SU-DHL-6 (cell line): ENCODE measurements at regions not wholly inside any gene's neighbourhood (a gene's known extent, or its start where the extent isn't known, plus 50 kb on each side); places are given as distances from the start of the nearest gene placed in this dataset.

Source experiments
- H2AFZ ChIP-seq: fragments of 200-600 bp; sonication (generic); 2 replicates; pipeline ENCODE4 v1.6.1; 2014; ENCODE audit warnings: low read depth, mild to moderate bottlenecking, moderate library complexity, mixed read lengths, antibody characterized with exemption, low read length; ENCODE audit not compliant: severe bottlenecking
- H3F3A ChIP-seq: fragments of 200-600 bp; shearing (Covaris generic); 2 replicates; pipeline ENCODE4 v1.6.0; 2016; ENCODE audit warnings: antibody characterized with exemption, mild to moderate bottlenecking; ENCODE audit not compliant: insufficient read depth
- H3K27ac ChIP-seq: fragments of 200-600 bp; sonication (generic); 2 replicates; pipeline ENCODE4 v1.5.1; 2016; ENCODE audit warnings: low read depth, mild to moderate bottlenecking, low read length, moderate library complexity, mixed read lengths
- H3K27me3 ChIP-seq: fragments of 200-600 bp; sonication (generic), shearing (Covaris generic); 2 replicates; pipeline ENCODE4 v1.6.0; 2014; ENCODE audit warnings: mild to moderate bottlenecking, low read length
- H3K36me3 ChIP-seq: fragments of 200-600 bp; sonication (generic); 2 replicates; pipeline ENCODE4 v1.6.1; 2014; ENCODE audit warnings: mild to moderate bottlenecking, low read length, mixed read lengths
- H3K4me2 ChIP-seq: fragments of 300-600, 200-600 bp; shearing (Covaris generic), sonication (generic); 2 replicates; pipeline ENCODE4 v1.6.0; 2014; ENCODE audit warnings: low read length, low read depth, mild to moderate bottlenecking; ENCODE audit not compliant: poor library complexity, severe bottlenecking
- H3K4me3 ChIP-seq: fragments of 200-600 bp; sonication (generic); 2 replicates; pipeline ENCODE4 v1.5.1; 2014; ENCODE audit warnings: antibody characterized with exemption, low read length, mild to moderate bottlenecking, mixed read lengths; ENCODE audit not compliant: insufficient read depth, poor library complexity, severe bottlenecking
- H3K79me2 ChIP-seq: fragments of 200-600 bp; sonication (generic); 2 replicates; pipeline ENCODE4 v1.6.1; 2014; ENCODE audit warnings: mild to moderate bottlenecking, low read length, moderate library complexity; ENCODE audit not compliant: insufficient read depth
- H3K9ac ChIP-seq: fragments of 200-600 bp; sonication (generic); 2 replicates; pipeline ENCODE4 v1.7.0; 2014; ENCODE audit warnings: mild to moderate bottlenecking, low read length
- H3K9me2 ChIP-seq: fragments of 200-600 bp; sonication (generic); replicated peaks from 2 replicates; pipeline ENCODE4 v1.6.1; 2014; ENCODE audit warnings: low read length; ENCODE audit not compliant: insufficient read depth
- H3K9me3 ChIP-seq: fragments of 200-600 bp; sonication (generic); 2 replicates; pipeline ENCODE4 v1.6.1; 2014; ENCODE audit warnings: low read length, mixed read lengths; ENCODE audit not compliant: insufficient read depth
- H4K20me1 ChIP-seq: fragments of 200-600 bp; sonication (generic); 2 replicates; pipeline ENCODE4 v1.6.1; 2014; ENCODE audit warnings: low read depth, mild to moderate bottlenecking, antibody characterized with exemption, low read length, moderate library complexity, mixed read lengths
- EZH2phosphoT487 ChIP-seq: fragments of 200-600 bp; sonication (generic), shearing (Covaris generic); conservative IDR thresholded peaks from 2 replicates; pipeline ENCODE4 v1.6.1; 2018; ENCODE audit warnings: mild to moderate bottlenecking, antibody characterized with exemption, low read length, moderate library complexity, mixed read lengths
- TF ChIP-seq, protein P1 (sequence below): fragments of 200-600 bp; sonication (generic); IDR thresholded peaks from one replicate; pipeline ENCODE4 v1.5.1; 2017; ENCODE audit warnings: antibody characterized with exemption, mild to moderate bottlenecking, low read length, moderate library complexity; ENCODE audit not compliant: insufficient read depth, poor library complexity, severe bottlenecking

DNA sequence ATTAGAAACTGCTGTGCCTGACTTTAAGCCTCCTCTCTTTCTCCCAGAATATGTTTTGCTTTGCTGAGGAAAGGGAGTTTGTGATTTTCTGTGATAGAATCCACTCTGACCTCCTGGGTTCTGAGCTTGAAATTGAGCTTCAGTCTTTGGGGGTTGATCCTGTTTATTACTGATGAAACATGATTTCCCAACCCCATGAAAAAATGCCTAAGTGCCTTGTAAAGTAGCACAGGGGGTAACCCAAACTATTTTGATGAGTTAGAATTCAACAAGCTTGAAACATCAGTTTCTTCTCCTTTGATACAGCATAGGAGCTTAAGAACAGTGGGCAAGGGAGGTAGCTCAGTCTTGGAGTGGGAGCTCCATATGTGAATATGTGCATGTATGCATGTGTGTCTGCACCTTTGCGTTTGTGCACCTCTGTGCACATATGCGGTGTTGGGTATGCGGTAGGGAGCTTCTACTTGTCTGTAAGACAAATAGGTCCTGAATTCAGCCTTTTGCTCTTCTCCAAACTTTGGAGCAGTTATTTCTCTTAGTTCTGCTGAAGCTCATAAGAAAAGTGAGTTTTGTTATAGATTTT lies 364.6 kb downstream of the OSR1 start:
- H3K9me2 ChIP-seq: no peaks in the 10 kb centered on the region
- H3K9me3 ChIP-seq: no peaks in the 10 kb centered on the region
- no peak overlapping the region for H2AFZ ChIP-seq
- H3K79me2 ChIP-seq: no peaks in the 10 kb centered on the region
- H3K27me3 ChIP-seq: no peaks in the 10 kb centered on the region
- no peaks in the 10 kb centered on the region for H4K20me1 ChIP-seq
- H3K4me3 ChIP-seq: no peak overlapping the region
- H3K27ac ChIP-seq: no peak overlapping the region
- no peaks in the 10 kb centered on the region for H3K36me3 ChIP-seq
- no peak for TF ChIP-seq EZH2phosphoT487
- TF ChIP-seq, protein P1, sequence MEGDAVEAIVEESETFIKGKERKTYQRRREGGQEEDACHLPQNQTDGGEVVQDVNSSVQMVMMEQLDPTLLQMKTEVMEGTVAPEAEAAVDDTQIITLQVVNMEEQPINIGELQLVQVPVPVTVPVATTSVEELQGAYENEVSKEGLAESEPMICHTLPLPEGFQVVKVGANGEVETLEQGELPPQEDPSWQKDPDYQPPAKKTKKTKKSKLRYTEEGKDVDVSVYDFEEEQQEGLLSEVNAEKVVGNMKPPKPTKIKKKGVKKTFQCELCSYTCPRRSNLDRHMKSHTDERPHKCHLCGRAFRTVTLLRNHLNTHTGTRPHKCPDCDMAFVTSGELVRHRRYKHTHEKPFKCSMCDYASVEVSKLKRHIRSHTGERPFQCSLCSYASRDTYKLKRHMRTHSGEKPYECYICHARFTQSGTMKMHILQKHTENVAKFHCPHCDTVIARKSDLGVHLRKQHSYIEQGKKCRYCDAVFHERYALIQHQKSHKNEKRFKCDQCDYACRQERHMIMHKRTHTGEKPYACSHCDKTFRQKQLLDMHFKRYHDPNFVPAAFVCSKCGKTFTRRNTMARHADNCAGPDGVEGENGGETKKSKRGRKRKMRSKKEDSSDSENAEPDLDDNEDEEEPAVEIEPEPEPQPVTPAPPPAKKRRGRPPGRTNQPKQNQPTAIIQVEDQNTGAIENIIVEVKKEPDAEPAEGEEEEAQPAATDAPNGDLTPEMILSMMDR: no peak
- H3K9ac ChIP-seq: no peak overlapping the region
- no peak overlapping the region for H3K4me2 ChIP-seq
- H3F3A ChIP-seq: no peaks in the 10 kb centered on the region

DNA sequence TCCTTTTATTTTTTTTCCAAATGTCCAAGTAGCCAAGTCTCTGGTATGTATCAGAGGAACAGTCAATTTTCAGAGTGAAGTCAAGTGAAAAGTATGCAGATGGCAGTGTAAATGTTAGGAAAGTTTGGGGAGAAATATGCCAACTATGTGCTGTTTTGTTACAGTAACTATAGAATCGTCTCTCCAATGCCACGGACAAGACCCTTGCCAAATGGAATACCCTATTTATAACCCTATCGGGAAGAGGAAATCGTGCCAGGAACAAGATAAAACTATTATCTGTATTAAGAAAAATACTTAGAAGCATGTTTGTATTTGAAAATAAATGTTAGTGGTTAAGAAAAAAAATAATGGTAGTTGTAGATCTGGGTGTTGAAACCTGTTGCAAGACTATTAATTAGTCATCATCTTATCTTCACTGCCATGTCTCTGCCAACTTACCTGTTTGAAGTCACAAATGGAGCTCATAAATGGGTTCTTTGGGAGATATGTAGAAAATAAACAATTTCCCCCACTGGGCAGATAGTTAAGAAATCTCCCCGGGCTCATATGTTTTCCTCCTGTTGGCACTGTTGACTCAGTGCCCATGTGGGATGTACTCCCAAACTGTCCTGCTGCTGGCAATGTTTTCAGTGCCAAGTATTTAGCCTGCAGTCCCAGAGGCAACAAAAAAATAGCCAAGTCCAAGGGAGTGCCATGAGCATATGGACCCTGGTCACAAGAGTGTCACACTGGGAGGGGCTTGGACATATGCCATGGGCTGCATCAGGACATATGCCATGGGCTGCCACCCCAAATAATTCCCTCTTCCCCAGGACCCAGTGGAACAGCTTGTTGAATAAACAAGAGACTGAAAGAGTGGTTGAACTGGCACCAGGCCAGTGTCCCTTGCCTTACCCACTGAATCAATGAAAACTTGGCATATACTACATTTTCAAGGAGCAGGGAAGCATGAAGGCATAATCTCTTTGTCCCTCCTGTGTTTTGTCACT lies 366.9 kb downstream of the OSR1 start:
- Histone ChIP-seq H4K20me1 (no peaks in the 10 kb centered on the region), H3K4me2 (no peak overlapping the region), H3K9me3 (no peaks in the 10 kb centered on the region), H3K9me2 (no peaks in the 10 kb centered on the region), H3K36me3 (no peaks in the 10 kb centered on the region), H3F3A (no peaks in the 10 kb centered on the region), H3K79me2 (no peaks in the 10 kb centered on the region), H3K27me3 (no peaks in the 10 kb centered on the region), H3K27ac (no peak overlapping the region), H2AFZ (no peak overlapping the region), H3K4me3 (no peak overlapping the region), H3K9ac (no peak overlapping the region)
- TF ChIP-seq, protein P1: no peak
- no peak for TF ChIP-seq EZH2phosphoT487

DNA sequence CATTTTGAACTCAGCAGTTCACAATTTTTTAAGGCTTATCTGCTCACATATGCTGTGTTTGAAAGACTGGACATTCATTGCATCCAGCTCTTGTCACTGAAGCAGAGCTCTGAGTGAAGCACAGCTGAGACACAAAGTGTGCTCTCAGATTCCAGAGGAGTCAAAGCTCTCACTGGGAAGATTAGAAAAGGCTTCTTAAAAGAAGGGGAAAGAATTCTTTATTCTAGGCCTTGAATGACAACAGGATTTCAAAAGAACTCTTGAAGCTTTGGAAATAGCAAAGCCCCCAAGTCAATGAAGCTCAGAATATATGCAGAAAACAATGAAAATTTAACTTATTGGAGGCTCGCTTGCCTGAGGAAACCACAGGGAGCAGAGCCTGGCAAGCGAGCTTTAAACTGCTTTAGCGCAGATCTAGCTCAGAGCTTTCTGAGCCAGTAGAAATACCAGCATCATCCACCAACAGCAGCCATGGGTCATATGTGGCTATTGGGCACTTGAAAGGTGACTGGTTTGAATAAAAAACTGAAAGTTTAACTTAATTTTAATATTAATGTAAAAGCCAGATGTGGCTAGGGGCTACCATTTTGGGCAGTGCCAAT lies 369.7 kb downstream of the OSR1 start:
- H4K20me1 ChIP-seq: no peaks in the 10 kb centered on the region
- H3F3A ChIP-seq: no peaks in the 10 kb centered on the region
- no peaks in the 10 kb centered on the region for H3K9me3 ChIP-seq
- no peaks in the 10 kb centered on the region for H3K27me3 ChIP-seq
- no peak overlapping the region for H3K4me3 ChIP-seq
- H3K4me2 ChIP-seq: no peak overlapping the region
- no peaks in the 10 kb centered on the region for H3K9me2 ChIP-seq
- H2AFZ ChIP-seq: no peak overlapping the region
- no peak overlapping the region for H3K9ac ChIP-seq
- no peak overlapping the region for H3K27ac ChIP-seq
- TF ChIP-seq, protein P1: no peak
- TF ChIP-seq EZH2phosphoT487: no peak
- no peaks in the 10 kb centered on the region for H3K36me3 ChIP-seq
- no peaks in the 10 kb centered on the region for H3K79me2 ChIP-seq
